ENCODE measurements at regions not wholly inside any gene's neighbourhood (a gene's known extent, or its start where the extent isn't known, plus 50 kb on each side); places are given as distances from the start of the nearest gene placed in this dataset.

DNA sequence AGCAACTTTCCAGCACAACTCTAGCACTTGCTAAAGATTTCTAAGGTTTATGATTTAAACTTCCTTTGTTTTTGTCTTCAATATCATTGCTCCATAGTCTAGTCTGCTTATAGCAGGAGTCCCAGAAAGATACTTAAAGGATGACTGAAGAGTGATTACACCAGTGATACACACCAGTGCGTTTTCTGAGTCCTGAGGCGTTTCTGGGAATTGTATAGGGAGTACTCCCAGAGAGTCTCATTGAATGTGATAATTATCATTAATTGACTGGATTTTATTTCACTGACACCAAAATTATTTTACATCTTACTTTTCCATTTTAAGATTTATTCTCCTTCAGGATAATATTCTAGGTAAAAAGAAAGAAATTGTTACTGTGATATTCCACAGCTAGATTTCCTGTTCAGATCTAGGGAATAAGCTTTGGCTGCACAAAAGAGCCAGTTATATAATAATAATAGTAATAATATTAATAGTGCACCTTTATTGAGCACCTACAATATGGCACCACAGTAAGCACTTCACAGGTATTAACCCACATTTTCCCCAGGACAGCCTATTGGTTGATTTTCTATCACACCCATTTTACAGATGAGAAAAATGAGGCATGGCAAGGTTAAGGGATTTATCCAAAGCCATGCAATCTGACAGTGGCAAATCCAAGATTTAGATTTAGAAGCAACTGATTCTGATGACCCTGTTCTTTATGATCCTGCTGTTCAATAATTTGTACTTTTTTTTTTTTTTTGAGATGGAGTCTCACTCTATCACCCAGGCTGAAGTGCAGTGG lies 62.6 kb downstream of the IRX5 start:
- H3K27me3 ChIP-seq, result no peaks in the 10 kb centered on the region

DNA sequence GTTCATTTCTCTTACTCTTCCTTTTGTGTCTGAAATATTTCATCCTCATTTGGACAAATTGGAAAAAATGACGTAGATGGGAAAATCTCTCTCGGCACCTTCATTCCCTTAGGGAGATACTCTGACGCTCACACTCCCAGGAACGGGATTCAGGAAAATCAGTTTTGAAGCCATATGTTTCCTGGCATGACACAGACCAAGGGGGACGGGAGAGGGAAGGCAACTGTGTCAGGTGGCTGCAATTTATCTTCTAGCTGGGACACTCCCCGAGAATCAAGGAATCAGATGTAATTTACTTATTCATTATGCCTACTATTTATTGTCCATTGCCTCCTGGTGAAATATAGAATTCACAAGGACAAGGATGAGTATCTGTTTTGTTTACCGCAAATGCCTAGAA lies 65.5 kb downstream of the IRX5 start:
- no peak for DNase-seq
- intact Hi-C loops (cut with DNase I), result no loop called here
- Histone ChIP-seq H3K9me3 (no peaks in the 10 kb centered on the region), H3K36me3 (no peaks in the 10 kb centered on the region), H3K27ac (no peak overlapping the region), H3K4me1 (no peaks in the 10 kb centered on the region), H3K27me3 (no peaks in the 10 kb centered on the region), H3K4me3 (replicated peaks in 1 of 3) (no peak overlapping the region)
- WGBS, 2 donors, result 67 to 82% methylated on average over 7 of the region's 7 CpGs
- TF ChIP-seq POLR2A (IDR thresholded peaks at IDR 0.05), result no peak
- TF ChIP-seq, protein P1, sequence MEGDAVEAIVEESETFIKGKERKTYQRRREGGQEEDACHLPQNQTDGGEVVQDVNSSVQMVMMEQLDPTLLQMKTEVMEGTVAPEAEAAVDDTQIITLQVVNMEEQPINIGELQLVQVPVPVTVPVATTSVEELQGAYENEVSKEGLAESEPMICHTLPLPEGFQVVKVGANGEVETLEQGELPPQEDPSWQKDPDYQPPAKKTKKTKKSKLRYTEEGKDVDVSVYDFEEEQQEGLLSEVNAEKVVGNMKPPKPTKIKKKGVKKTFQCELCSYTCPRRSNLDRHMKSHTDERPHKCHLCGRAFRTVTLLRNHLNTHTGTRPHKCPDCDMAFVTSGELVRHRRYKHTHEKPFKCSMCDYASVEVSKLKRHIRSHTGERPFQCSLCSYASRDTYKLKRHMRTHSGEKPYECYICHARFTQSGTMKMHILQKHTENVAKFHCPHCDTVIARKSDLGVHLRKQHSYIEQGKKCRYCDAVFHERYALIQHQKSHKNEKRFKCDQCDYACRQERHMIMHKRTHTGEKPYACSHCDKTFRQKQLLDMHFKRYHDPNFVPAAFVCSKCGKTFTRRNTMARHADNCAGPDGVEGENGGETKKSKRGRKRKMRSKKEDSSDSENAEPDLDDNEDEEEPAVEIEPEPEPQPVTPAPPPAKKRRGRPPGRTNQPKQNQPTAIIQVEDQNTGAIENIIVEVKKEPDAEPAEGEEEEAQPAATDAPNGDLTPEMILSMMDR (IDR thresholded peaks at IDR 0.05), result no peak

More for the DNA sequence above, 62.6 kb downstream of the IRX5 start:
- TF ChIP-seq, protein P1 (IDR thresholded peaks at IDR 0.05), result no peak
- TF ChIP-seq POLR2A (IDR thresholded peaks at IDR 0.05), result no peak
- no peak overlapping the region for H3K4me3 ChIP-seq (replicated peaks in 1 of 3)
- no peaks in the 10 kb centered on the region for H3K9me3 ChIP-seq
- intact Hi-C loops (cut with DNase I), result no loop called here
- DNase-seq, result no peak
- H3K36me3 ChIP-seq, result no peaks in the 10 kb centered on the region
- H3K4me1 ChIP-seq, result no peaks in the 10 kb centered on the region
- H3K27ac ChIP-seq, result no peak overlapping the region
- 56 to 75% methylated on average over 2 of the region's 2 CpGs for WGBS, 2 donors

DNA sequence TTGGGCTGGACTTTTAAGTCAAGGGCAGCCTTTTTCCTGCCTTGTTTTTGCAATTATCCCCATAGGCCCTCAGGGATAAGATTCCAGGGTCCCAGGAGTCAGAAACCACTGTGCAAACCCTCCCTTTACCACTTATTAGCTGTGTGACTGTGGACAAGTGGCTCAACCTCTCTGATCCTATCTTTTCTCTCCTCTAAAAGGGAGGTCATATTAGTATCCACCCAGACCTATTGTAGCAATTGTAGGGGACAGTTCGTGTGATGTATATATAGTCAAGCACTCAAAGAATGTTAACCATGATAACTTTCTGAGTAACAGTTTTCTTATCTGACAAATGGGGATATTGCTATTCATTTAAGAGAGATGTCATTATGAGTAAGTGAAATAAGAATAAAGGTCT lies 68.2 kb downstream of the IRX5 start:
- 30 to 33% methylated on average over 1 of the region's 1 CpG for WGBS, 2 donors
- no peaks in the 10 kb centered on the region for H3K36me3 ChIP-seq
- no peak overlapping the region for H3K4me3 ChIP-seq (replicated peaks in 1 of 3)
- no peak for DNase-seq
- H3K9me3 ChIP-seq, result no peaks in the 10 kb centered on the region
- H3K4me1 ChIP-seq, result no peaks in the 10 kb centered on the region
- H3K27ac ChIP-seq, result no peak overlapping the region
- H3K27me3 ChIP-seq, result no peaks in the 10 kb centered on the region
- TF ChIP-seq, protein P1 (IDR thresholded peaks at IDR 0.05), result no peak
- no peak for TF ChIP-seq POLR2A (IDR thresholded peaks at IDR 0.05)
- intact Hi-C loops (cut with DNase I), result no loop called here

GRCh38 chr16:54999481-54999880 lies 68.8 kb downstream of the IRX5 start:
- TF ChIP-seq, protein P1 (IDR thresholded peaks at IDR 0.05), result no peak
- TF ChIP-seq POLR2A (IDR thresholded peaks at IDR 0.05), result no peak
- 70 to 79% methylated on average over 11 of the region's 11 CpGs for WGBS, 2 donors

DNA sequence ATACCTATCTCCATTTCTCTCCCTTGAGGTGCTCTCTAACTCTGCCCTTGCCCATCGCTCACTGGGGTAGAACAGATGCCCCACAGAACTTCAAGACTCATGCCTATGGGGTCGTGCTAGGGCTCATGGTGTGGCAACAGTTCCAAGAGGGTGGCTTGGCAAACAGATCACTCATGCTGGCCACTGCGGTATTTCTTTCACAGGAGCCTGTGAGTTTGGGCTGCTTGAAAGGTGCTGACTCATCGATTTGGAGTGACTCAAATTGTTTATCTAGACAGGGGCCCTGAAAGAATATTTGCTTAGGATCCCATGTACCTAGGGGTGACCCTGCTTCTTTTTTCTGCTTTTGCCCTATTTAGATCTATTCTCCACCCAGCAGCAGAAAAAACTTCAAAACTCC lies 69.9 kb downstream of the IRX5 start:
- no peak for DNase-seq
- no peak overlapping the region for H3K4me3 ChIP-seq (replicated peaks in 1 of 3)
- 44 to 58% methylated on average over 4 of the region's 4 CpGs for WGBS, 2 donors
- H3K36me3 ChIP-seq, result no peaks in the 10 kb centered on the region
- intact Hi-C loops (cut with DNase I), result no loop called here
- H3K4me1 ChIP-seq, result no peaks in the 10 kb centered on the region
- TF ChIP-seq, protein P1 (IDR thresholded peaks at IDR 0.05), result no peak
- TF ChIP-seq POLR2A (IDR thresholded peaks at IDR 0.05), result no peak
- H3K27ac ChIP-seq, result no peak overlapping the region
- H3K27me3 ChIP-seq, result no peaks in the 10 kb centered on the region
- no peaks in the 10 kb centered on the region for H3K9me3 ChIP-seq

More at GRCh38 chr16:54999481-54999880, 68.8 kb downstream of the IRX5 start:
- intact Hi-C loops (cut with DNase I), result no loop called here
- Histone ChIP-seq H3K27ac (no peak overlapping the region), H3K36me3 (no peaks in the 10 kb centered on the region), H3K9me3 (no peaks in the 10 kb centered on the region), H3K27me3 (no peaks in the 10 kb centered on the region), H3K4me3 (replicated peaks in 1 of 3) (no peak overlapping the region), H3K4me1 (no peaks in the 10 kb centered on the region)
- DNase-seq, result no peak
